GM21515 (cell line): ENCODE measurements at regions not wholly inside any gene's neighbourhood (a gene's known extent, or its start where the extent isn't known, plus 50 kb on each side); places are given as distances from the start of the nearest gene placed in this dataset.

Source experiments
- ATAC-seq: cut with Tn5 transposase; IDR thresholded peaks from one replicate; pipeline ENCODE4 v1.9.1; 2021; ENCODE audit not compliant: unreplicated experiment

- ATAC-seq: no peak
Measured at GRCh38 chr5:50963971-50964745, 297.7 kb downstream of the PARP8 start.

GRCh38 chr5:50964746-50965653 lies 298.6 kb downstream of the PARP8 start:
- ATAC-seq: no peak

- no peak for ATAC-seq
Measured at GRCh38 chr5:50965654-50966375, 299.4 kb downstream of the PARP8 start.

GRCh38 chr5:50967009-50967562 lies 300.6 kb downstream of the PARP8 start:
- no peak for ATAC-seq

GRCh38 chr5:50967563-50968355 lies 301.3 kb downstream of the PARP8 start:
- ATAC-seq: no peak

GRCh38 chr5:50968356-50969149 lies 302.1 kb downstream of the PARP8 start:
- ATAC-seq: no peak

- ATAC-seq: no peak
Measured at GRCh38 chr5:50969151-50970031, 303.0 kb downstream of the PARP8 start.

- no peak for ATAC-seq
Measured at GRCh38 chr5:50975840-50976239, 309.4 kb downstream of the PARP8 start.

GRCh38 chr5:50978924-50979323 lies 312.5 kb downstream of the PARP8 start:
- no peak for ATAC-seq

GRCh38 chr5:50984640-50985039 lies 318.2 kb downstream of the PARP8 start:
- ATAC-seq: no peak

GRCh38 chr5:50990296-50990924 lies 324.0 kb downstream of the PARP8 start:
- ATAC-seq: no peak

GRCh38 chr5:50995285-50995942 lies 329.0 kb downstream of the PARP8 start:
- ATAC-seq: no peak

GRCh38 chr5:51001227-51001923 lies 334.9 kb downstream of the PARP8 start:
- no peak for ATAC-seq

GRCh38 chr5:51002368-51002767 lies 335.9 kb downstream of the PARP8 start:
- no peak for ATAC-seq

GRCh38 chr5:51013036-51013435 lies 346.6 kb downstream of the PARP8 start:
- no peak for ATAC-seq

GRCh38 chr5:51018423-51018822 lies 352.0 kb downstream of the PARP8 start:
- no peak for ATAC-seq

GRCh38 chr5:51024263-51024662 lies 357.8 kb downstream of the PARP8 start:
- no peak for ATAC-seq
